GM23338 (cell line): ENCODE measurements at regions not wholly inside any gene's neighbourhood (a gene's known extent, or its start where the extent isn't known, plus 50 kb on each side); places are given as distances from the start of the nearest gene placed in this dataset.

Source experiments
- CREB1 ChIP-seq: fragments of 250-450 bp; sonication (Bioruptor Pico); IDR thresholded peaks from 2 replicates; pipeline ENCODE4 v1.5.0; 2020; ENCODE audit warnings: low read depth, mild to moderate bottlenecking, moderate library complexity
- CTCF ChIP-seq, 2 experiments: fragments of 200-600 bp in 1 of 2; sonication (generic) in 1 of 2; conservative IDR thresholded peaks; 2 replicates each; pipeline versions ENCODE4 v1.5.1 to v1.6.1; 2016 to 2017; ENCODE audit warnings: antibody characterized with exemption in 2 of 2, low read depth in 2 of 2, mild to moderate bottlenecking in 2 of 2, moderate library complexity in 1 of 2
- EZH2 ChIP-seq: fragments of 200-600 bp; sonication (generic); IDR thresholded peaks from one replicate; pipeline ENCODE4 v1.8.0; 2017; ENCODE audit warnings: antibody characterized with exemption, mild to moderate bottlenecking, low read depth; ENCODE audit not compliant: unreplicated experiment
- EZH2phosphoT487 ChIP-seq: fragments of 200-600 bp; sonication (generic); IDR thresholded peaks from one replicate; pipeline ENCODE4 v1.8.1; 2018; ENCODE audit warnings: antibody characterized with exemption; ENCODE audit not compliant: unreplicated experiment
- JUNB ChIP-seq: IDR thresholded peaks from one replicate; pipeline ENCODE4 v1.6.1; 2016; ENCODE audit warnings: antibody characterized with exemption; ENCODE audit not compliant: unreplicated experiment
- POLR2AphosphoS5 ChIP-seq: IDR thresholded peaks from 2 replicates; pipeline ENCODE4 v1.6.1; 2016; ENCODE audit warnings: antibody characterized with exemption, low read depth
- REST ChIP-seq: IDR thresholded peaks from one replicate; pipeline ENCODE4 v1.6.1; 2018; ENCODE audit warnings: antibody characterized with exemption; ENCODE audit not compliant: unreplicated experiment
- ZNF462 ChIP-seq: fragments of 250-450 bp; sonication (Bioruptor Pico); IDR thresholded peaks from 2 replicates; pipeline ENCODE4 v1.5.0; 2020; ENCODE audit warnings: mild to moderate bottlenecking, moderate library complexity

- TF ChIP-seq REST (no peak), CTCF (conservative IDR thresholded peaks at IDR 0.05; ENCODE audit: low read depth in 2 of 2) (no peak), ZNF462 (no peak), POLR2AphosphoS5 (no peak), EZH2 (no peak), EZH2phosphoT487 (no peak), CREB1 (no peak), JUNB (no peak)
Measured at GRCh38 chrX:56107320-56107719, 124.8 kb upstream of the KLF8 start.
